Breast epithelium (tissue), 3 donors: ENCODE measurements at regions not wholly inside any gene's neighbourhood (a gene's known extent, or its start where the extent isn't known, plus 50 kb on each side); places are given as distances from the start of the nearest gene placed in this dataset.

Experiments used
- CTCF ChIP-seq, 3 donors: fragments of 450-650 bp; IDR thresholded peaks; one replicate each; pipeline ENCODE4 v1.5.1; 2016 to 2017; ENCODE audit warnings: antibody characterized with exemption in 3 of 3, mild to moderate bottlenecking in 3 of 3, moderate library complexity in 3 of 3
- POLR2A ChIP-seq: fragments of 450-650 bp; IDR thresholded peaks from one replicate; pipeline ENCODE4 v1.6.1; 2016; ENCODE audit warnings: antibody characterized with exemption, mild to moderate bottlenecking, moderate library complexity
- POLR2AphosphoS5 ChIP-seq, 3 donors: sonication (generic); formaldehyde crosslinking; IDR thresholded peaks; one replicate each; pipeline ENCODE4 v1.6.1; 2017; ENCODE audit warnings: antibody characterized with exemption in 3 of 3

GRCh38 chr4:107389965-107390364, 330.1 kb downstream of the PAPSS1 start:
- TF ChIP-seq CTCF (IDR thresholded peaks at IDR 0.05) = no peak
- no peak for TF ChIP-seq POLR2A
- no peak for TF ChIP-seq POLR2AphosphoS5 (IDR thresholded peaks at IDR 0.05)
